ENCODE measurements at regions not wholly inside any gene's neighbourhood (a gene's known extent, or its start where the extent isn't known, plus 50 kb on each side); places are given as distances from the start of the nearest gene placed in this dataset.

DNA sequence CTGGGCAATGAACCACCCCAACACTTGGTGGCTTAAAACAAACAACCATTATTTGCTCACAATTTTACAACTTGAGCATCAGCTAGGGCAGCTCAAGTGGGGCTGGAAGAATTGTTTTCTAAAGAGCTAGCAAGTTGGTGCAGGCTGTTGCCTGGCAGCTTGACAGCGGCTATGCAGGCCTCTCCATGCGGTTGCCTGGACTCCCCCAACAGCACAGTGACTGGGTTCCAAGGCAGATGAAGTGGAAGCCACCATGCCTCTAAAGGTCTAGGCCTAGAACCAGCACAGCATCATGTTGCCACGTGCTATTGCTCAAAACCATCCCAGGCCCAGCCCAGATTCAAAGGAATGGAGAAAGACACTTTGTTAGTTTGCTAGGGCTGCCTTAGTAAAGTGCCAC is 114.8 kb downstream of the BCOR start:
- DNase-seq (ENCODE audit: low read depth in 2 of 2): no peak

DNA sequence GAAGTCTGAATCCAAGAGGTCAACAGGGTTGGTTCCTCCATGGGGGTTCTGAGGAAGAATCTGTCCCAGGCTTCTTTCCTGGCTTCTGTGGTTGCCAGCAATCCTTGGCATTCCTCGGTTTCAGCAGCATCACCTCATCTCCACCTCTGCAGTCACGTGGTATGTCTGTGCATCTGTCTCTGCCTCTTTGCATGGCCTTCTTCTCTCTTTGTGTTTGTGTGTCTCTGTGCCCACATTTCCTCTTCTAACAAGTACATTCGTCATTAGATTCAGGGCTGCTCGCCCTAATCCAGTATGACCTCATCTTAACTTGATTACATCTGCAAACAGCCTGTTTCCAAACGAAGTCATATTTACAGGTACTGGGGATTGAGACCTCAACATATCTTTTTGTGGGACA is 114.0 kb downstream of the BCOR start:
- DNase-seq (ENCODE audit: low read depth in 2 of 2): no peak

DNA sequence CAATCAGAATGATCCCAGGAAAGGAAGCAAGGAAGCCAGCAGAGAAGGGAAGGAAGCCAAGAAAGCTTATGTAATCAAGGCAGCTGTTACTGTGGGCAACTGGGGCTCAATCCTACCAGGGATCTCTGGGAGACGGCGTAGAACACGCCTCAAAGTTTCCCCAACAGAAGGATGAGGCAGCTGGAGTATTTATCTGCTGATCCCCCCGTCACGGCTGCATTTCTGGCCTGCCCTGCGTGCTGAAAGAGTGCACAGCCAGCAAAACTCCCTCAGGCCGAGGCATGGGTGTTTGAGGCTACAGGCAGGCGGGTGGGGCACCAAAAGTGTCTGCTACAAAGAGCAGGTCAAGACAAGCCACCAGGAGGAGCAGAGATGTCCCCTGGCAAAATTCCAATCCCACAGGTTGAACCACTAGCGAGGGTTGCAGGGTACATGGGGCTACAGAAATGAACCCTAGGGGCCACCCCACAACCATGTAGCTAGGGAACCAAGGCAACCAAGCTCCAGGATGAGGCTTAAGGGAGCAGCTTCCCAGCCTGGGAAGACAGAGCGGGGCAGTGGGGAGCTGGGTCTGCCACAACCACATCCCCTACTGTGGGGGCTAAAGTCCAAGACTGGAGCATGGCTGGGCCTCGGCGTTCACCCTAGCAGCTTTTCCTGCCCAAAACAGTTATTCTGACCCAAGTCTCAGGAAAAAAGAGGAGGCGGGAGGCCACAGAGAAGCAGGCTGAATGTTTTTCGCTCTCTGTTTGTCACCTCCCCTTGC is 113.4 kb downstream of the BCOR start:
- DNase-seq (ENCODE audit: low read depth in 2 of 2): no peak

DNA sequence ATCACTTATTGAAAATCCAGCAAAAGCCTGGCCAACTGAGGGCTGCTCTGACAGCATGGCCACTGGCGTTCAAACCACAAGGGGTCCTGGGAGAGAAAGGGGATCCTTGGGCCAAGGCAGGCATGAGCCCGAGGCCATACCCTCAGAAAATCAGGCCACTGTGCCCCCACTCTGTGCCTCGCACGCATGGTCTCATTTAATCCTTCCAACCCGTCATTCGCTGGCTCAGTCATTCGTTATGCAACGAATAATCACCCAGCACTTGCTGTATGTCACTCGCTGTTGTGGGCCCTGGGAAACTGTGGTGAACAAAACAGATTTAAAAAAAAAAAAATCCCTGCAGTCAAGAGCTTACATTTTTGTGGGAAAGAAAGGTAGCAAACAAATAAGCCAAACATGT is 112.7 kb downstream of the BCOR start:
- no peak for DNase-seq (ENCODE audit: low read depth in 2 of 2)

DNA sequence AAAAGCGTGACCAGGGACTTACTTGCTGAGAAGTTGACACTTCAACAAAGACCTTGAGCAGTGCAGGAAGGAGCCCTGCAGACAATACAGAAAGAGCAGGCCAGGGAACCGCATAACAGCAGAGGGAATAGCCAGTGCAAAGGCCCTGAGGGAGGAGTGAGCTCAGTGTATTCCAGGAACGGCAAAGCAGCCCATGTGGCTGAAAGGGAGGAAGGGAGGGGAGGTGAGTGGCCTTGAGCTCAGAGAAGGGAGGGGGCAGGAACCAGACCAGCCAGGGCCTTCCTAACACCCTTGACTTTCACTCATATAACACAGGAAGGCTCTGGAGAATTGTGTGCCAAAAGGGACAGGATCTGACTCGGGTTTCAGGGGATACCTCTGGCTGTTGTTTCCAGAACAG is 112.2 kb downstream of the BCOR start:
- DNase-seq (ENCODE audit: low read depth in 2 of 2): no peak

DNA sequence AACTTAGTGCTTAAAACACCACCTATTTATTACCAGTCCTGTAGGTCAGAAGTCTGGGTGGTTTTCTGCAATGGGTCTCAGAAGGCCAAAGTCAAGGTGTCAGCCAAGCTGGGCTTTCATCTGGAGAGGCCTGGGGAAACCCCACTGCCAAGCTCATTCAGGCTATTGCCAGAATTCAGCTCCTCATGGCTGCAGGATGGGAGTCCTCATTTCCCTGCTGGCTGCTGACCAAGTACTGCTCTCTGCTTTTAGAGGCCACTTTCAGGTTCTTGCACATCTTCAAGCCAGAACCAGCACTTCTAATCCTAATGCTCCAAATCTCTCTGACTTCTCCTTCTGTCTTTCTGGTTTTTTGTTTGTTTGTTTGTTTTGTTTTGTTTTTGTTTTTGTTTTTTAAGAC is 109.3 kb downstream of the BCOR start:
- no peak for DNase-seq (ENCODE audit: low read depth in 2 of 2)

DNA sequence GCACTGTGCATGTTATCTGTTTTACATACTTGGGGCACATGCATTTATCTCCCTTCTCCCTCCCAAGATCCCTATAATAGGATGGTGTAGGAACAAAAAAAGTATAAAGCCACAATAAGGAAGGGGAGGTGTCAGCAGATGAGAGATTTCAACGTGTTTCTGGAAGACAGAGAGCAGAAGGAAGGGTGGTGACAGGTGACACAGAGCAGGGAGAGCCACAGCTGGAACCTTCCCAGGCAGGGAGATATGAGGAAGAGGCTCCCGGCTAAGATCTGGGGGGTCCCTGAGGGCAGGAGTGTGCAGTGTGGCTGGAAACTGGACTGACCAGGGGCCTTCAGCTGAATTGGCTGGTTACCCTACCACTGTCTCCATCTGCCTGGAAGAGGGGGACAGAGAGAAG is 107.4 kb downstream of the BCOR start:
- no peak for DNase-seq (ENCODE audit: low read depth in 2 of 2)

DNA sequence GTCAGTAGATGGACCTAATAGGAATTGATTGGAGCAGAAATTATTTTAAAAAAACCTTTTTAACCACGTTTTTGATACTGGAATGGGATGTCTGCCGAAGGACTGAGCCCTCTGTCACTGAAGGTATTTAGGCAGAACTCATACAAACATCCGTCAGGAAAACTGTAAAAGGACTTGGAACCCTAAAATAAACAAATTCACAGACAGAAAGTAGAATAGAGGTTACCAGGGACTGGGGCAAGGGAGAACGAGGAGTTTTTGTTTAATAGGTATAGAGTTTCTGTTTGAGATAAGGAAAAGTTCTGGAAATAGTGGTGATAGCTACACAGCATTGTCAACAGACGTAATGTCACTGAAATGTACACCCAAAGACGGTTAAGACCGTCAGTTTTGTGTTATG is 105.5 kb downstream of the BCOR start:
- no peak for DNase-seq (ENCODE audit: low read depth in 2 of 2)

DNA sequence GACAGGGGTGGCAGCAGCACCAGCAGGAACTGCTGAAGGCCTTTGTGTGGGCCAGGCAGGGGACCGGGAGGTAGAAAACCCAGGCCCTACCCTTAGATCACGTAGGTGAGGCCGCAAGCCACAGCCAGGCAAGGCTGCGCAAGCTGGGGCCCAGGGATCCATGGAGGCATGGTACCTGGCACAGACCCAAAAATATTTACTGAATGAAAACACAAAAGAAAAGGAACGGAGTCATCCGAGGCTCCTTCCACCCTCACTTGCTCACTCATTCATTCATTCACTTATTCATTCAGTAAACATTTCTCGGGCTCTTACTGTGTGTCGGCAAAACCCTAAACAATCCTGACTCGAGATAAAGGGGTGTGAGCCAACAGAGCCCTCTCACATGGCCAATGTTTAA is 102.3 kb downstream of the BCOR start:
- DNase-seq (ENCODE audit: low read depth in 2 of 2): no peak

DNA sequence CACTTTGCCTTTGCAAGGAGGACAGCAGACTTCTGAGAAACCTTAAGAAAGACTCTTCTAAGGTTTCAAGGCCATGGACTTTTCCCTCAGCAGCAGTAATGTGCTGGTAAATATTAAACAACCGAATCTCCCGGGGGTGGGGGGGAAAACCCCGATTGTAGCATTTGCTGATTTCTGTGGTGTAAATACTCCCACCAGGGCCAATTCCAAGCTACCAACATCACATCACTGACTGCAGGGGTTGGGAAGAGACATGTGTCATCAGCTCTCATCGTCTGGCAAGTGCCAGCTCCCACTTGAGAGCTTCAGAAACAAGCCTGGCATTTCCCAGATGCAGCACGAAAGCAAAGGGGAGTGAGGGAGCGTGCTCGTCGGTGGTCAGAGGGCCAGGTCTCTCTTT is 101.2 kb downstream of the BCOR start:
- DNase-seq (ENCODE audit: low read depth in 2 of 2): no peak

DNA sequence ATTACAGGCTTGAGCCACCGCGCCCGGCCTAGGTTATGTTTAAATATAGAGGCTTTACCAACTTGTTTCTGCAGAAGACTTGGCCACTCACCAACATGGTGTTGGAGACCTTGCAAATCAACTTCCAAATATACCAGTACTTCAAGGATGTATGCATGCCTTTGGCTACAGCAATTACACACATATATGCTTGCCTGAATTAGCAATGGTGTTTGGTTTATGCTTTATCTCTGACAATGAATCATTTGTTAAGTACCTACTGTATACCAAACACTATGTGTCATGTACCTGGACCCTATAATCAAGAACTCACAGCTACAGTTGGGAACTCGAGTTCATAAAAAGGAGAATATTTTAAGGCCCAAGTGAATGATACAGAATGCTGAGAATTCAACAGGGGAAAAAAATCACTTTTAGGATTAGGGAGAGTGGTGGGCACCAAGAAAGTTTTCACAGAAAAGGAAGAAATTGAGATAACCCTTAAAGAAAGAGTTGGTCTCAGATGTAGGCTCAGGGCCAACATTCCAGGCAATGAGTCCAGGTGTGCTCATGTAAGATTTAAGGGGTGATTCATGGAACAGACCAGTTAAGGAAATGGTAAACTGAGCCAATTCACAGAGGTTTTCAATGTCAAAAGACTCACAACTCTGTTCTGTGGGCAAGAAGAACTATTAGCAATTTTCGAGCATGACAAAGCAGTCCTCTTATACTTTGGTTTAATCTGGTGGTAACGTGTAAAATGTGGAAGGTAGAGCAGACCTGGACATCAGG is 98.9 kb downstream of the BCOR start:
- no peak for DNase-seq (ENCODE audit: low read depth in 2 of 2)

Data from activated CD4-positive, alpha-beta T cell treated with anti-CD3 and anti-CD28 coated beads for 24 hours (primary cell).